ENCODE measurements at regions not wholly inside any gene's neighbourhood (a gene's known extent, or its start where the extent isn't known, plus 50 kb on each side); places are given as distances from the start of the nearest gene placed in this dataset.

DNA sequence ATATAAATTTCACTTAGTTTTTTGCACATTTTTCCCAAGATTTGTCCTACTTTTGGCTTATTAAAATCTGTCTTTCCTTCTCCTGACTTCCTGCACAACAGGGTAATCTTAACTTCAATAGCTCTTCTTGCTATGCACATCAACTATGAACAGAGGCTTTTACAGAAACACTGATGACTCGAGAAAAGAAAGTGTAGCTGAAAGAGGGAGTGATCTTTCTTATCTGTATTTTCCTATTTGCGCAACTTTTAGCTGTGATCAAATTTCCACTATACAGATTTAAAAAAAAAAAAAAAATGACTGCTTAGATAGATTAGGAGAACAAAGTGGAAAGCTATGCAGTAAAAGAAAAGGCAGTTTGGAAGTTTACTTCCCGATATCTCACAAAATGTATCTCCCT is 406.9 kb downstream of the LIG4 start:
- Histone ChIP-seq H3K27me3 (no peaks in the 10 kb centered on the region), H3K4me1 (no peaks in the 10 kb centered on the region), H3K36me3 (no peaks in the 10 kb centered on the region), H3K4me3 (no peak overlapping the region), H3K27ac (no peak overlapping the region), H3K9me3 (no peaks in the 10 kb centered on the region)
- no peak for DNase-seq (ENCODE audit: low spot score)
- TF ChIP-seq, protein P1, sequence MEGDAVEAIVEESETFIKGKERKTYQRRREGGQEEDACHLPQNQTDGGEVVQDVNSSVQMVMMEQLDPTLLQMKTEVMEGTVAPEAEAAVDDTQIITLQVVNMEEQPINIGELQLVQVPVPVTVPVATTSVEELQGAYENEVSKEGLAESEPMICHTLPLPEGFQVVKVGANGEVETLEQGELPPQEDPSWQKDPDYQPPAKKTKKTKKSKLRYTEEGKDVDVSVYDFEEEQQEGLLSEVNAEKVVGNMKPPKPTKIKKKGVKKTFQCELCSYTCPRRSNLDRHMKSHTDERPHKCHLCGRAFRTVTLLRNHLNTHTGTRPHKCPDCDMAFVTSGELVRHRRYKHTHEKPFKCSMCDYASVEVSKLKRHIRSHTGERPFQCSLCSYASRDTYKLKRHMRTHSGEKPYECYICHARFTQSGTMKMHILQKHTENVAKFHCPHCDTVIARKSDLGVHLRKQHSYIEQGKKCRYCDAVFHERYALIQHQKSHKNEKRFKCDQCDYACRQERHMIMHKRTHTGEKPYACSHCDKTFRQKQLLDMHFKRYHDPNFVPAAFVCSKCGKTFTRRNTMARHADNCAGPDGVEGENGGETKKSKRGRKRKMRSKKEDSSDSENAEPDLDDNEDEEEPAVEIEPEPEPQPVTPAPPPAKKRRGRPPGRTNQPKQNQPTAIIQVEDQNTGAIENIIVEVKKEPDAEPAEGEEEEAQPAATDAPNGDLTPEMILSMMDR (IDR thresholded peaks at IDR 0.05) = no peak

GRCh38 chr13:107807306-107808073 is 407.8 kb downstream of the LIG4 start:
- H3K27me3 ChIP-seq = no peaks in the 10 kb centered on the region
- no peaks in the 10 kb centered on the region for H3K4me1 ChIP-seq
- H3K4me3 ChIP-seq = no peak overlapping the region
- no peaks in the 10 kb centered on the region for H3K9me3 ChIP-seq
- H3K36me3 ChIP-seq = no peaks in the 10 kb centered on the region
- no peak for DNase-seq (ENCODE audit: low spot score)
- TF ChIP-seq, protein P1 (IDR thresholded peaks at IDR 0.05) = no peak
- no peak overlapping the region for H3K27ac ChIP-seq

GRCh38 chr13:107806726-107807125 is 408.6 kb downstream of the LIG4 start:
- Histone ChIP-seq H3K4me3 (no peak overlapping the region), H3K27ac (no peak overlapping the region), H3K9me3 (no peaks in the 10 kb centered on the region), H3K4me1 (no peaks in the 10 kb centered on the region), H3K27me3 (no peaks in the 10 kb centered on the region), H3K36me3 (no peaks in the 10 kb centered on the region)
- TF ChIP-seq, protein P1 (IDR thresholded peaks at IDR 0.05) = no peak
- no peak for DNase-seq (ENCODE audit: low spot score)

DNA sequence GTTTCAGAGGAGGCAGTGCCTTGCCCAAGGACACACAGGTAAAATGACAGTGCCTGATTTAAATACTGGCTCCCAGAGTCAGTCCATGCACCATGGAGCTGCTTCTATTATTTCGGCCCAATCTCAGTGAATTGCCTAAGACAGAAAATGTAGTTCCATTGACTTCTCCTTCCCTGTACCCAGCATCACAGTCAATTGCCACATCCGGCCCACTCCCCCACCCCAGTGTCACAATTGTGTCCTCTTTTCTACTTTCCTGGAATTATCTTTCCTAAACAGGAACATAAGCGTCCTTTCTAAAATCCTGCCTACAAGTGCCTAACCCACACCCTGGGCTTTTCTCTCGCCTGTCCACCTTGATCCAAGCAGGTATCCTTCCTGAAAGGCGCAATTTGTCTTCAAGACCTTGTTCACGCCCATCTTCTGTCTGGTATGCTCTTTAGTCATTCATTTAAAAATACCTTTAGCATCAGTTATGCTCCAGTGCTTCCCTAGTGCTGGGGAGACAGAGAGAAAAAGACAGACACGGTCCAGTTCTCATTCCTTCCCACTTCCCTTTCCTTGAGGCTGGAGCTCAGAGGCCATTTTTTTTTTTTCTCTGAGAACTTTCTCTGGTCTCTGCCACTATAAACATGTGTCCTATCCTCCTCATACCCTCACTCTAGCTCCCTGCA is 411.4 kb downstream of the LIG4 start:
- no peak overlapping the region for H3K27ac ChIP-seq
- DNase-seq (ENCODE audit: low spot score) = no peak
- H3K4me3 ChIP-seq = no peak overlapping the region
- H3K4me1 ChIP-seq = no peaks in the 10 kb centered on the region
- H3K9me3 ChIP-seq = no peaks in the 10 kb centered on the region
- H3K36me3 ChIP-seq = no peaks in the 10 kb centered on the region
- no peaks in the 10 kb centered on the region for H3K27me3 ChIP-seq
- TF ChIP-seq, protein P1 (IDR thresholded peaks at IDR 0.05) = no peak

DNA sequence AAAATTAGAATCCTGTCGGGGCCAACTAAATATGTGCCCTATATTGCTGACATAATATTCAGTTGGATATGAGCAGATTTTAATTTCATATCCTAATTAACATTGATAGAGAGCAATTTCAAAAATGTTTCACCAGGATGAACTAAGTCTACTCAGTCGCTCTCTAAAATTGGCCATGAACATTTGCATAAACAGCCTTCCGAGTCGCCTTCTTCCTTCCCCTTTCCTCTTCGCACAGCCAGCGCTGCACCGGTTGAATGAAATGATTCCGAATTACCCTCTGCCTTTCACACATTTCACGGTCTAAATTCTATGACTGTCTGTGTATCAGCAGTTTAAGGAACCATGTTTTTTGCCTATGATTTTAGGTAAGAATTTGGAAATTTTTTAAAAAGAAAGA is 413.7 kb downstream of the LIG4 start:
- no peak for DNase-seq (ENCODE audit: low spot score)
- Histone ChIP-seq H3K36me3 (no peaks in the 10 kb centered on the region), H3K4me3 (no peak overlapping the region), H3K4me1 (no peaks in the 10 kb centered on the region), H3K27me3 (no peaks in the 10 kb centered on the region), H3K27ac (no peak overlapping the region), H3K9me3 (no peaks in the 10 kb centered on the region)
- TF ChIP-seq, protein P1 (IDR thresholded peaks at IDR 0.05) = no peak
